SK-N-SH treated with all-trans-retinoic acid at 6 μM for 48 hours (cell line): ENCODE measurements at regions not wholly inside any gene's neighbourhood (a gene's known extent, or its start where the extent isn't known, plus 50 kb on each side); places are given as distances from the start of the nearest gene placed in this dataset.

Experiments
- ATAC-seq: fragments of 200-7000 bp; cut with Tn5 transposase; 3 replicates; pipeline ENCODE4 v1.9.1; 2020; ENCODE audit warnings: mild to moderate bottlenecking, moderate library complexity
- ARNTL ChIP-seq: fragments of 450-650 bp; formaldehyde crosslinking; IDR thresholded peaks from 2 replicates; pipeline ENCODE4 v1.5.0; 2020; ENCODE audit warnings: low read depth, mild to moderate bottlenecking, moderate library complexity, borderline replicate concordance
- BACH2 ChIP-seq: fragments of 250-450 bp; sonication (Bioruptor Pico); IDR thresholded peaks from 2 replicates; pipeline ENCODE4 v1.9.0; 2021; ENCODE audit warnings: mild to moderate bottlenecking, borderline replicate concordance
- CREB5 ChIP-seq: fragments of 250-450 bp; sonication (Bioruptor Pico); IDR thresholded peaks from 2 replicates; pipeline ENCODE4 v1.5.1; 2020; ENCODE audit warnings: low read depth, mild to moderate bottlenecking, moderate library complexity
- CSDC2 ChIP-seq: fragments of 250-450 bp; sonication (Bioruptor Pico); IDR thresholded peaks from 2 replicates; pipeline ENCODE4 v1.5.0; 2020; ENCODE audit warnings: mild to moderate bottlenecking, moderate library complexity
- CSRNP3 ChIP-seq: fragments of 250-450 bp; sonication (Bioruptor Pico); IDR thresholded peaks from 2 replicates; pipeline ENCODE4 v1.5.1; 2021; ENCODE audit warnings: mild to moderate bottlenecking, moderate library complexity
- ESRRG ChIP-seq: fragments of 250-450 bp; sonication (Bioruptor Pico); IDR thresholded peaks from 2 replicates; pipeline ENCODE4 v1.6.1; 2021; ENCODE audit warnings: mild to moderate bottlenecking
- GLIS3 ChIP-seq: fragments of 250-450 bp; sonication (Bioruptor Pico); IDR thresholded peaks from 2 replicates; pipeline ENCODE4 v1.5.0; 2020; ENCODE audit warnings: mild to moderate bottlenecking, moderate library complexity
- ISL1 ChIP-seq: fragments of 250-450 bp; sonication (Bioruptor Pico); IDR thresholded peaks from 2 replicates; pipeline ENCODE4 v2.1.2; 2022; ENCODE audit warnings: mild to moderate bottlenecking, moderate library complexity
- OSR1 ChIP-seq: fragments of 250-450 bp; sonication (Bioruptor Pico); IDR thresholded peaks from 2 replicates; pipeline ENCODE4 v1.8.0; 2022; ENCODE audit warnings: moderate library complexity, mild to moderate bottlenecking, inconsistent platforms
- PATZ1 ChIP-seq: fragments of 250-450 bp; sonication (Bioruptor Pico); IDR thresholded peaks from 2 replicates; pipeline ENCODE4 v1.8.0; 2020; ENCODE audit warnings: mild to moderate bottlenecking, moderate library complexity, borderline replicate concordance
- POU6F1 ChIP-seq: fragments of 250-450 bp; sonication (Bioruptor Pico); IDR thresholded peaks from 2 replicates; pipeline ENCODE4 v1.8.0; 2021; ENCODE audit warnings: low read depth, mild to moderate bottlenecking, moderate library complexity, borderline replicate concordance
- PPARA ChIP-seq: fragments of 250-450 bp; sonication (Bioruptor Pico); IDR thresholded peaks from 2 replicates; pipeline ENCODE4 v1.5.0; 2020; ENCODE audit warnings: mild to moderate bottlenecking, borderline replicate concordance
- RARB ChIP-seq: fragments of 250-450 bp; sonication (Bioruptor Pico); IDR thresholded peaks from 2 replicates; pipeline ENCODE4 v1.8.0; 2021; ENCODE audit warnings: mild to moderate bottlenecking, moderate library complexity
- SNAI2 ChIP-seq: fragments of 250-450 bp; sonication (Bioruptor Pico); IDR thresholded peaks from 2 replicates; pipeline ENCODE4 v1.5.0; 2020; ENCODE audit warnings: mild to moderate bottlenecking, moderate library complexity
- TCF4 ChIP-seq: fragments of 250-450 bp; sonication (Bioruptor Pico); IDR thresholded peaks from 2 replicates; pipeline ENCODE4 v1.8.0; 2021; ENCODE audit warnings: mild to moderate bottlenecking, moderate library complexity, borderline replicate concordance
- TOX ChIP-seq: fragments of 250-450 bp; sonication (Bioruptor Pico); IDR thresholded peaks from 2 replicates; pipeline ENCODE4 v1.8.0; 2021; ENCODE audit warnings: mild to moderate bottlenecking, moderate library complexity, borderline replicate concordance
- TSHZ2 ChIP-seq: fragments of 250-450 bp; sonication (Bioruptor Pico); IDR thresholded peaks from 2 replicates; pipeline ENCODE4 v1.5.0; 2020; ENCODE audit warnings: mild to moderate bottlenecking, moderate library complexity
- ZC3H10 ChIP-seq: fragments of 250-450 bp; sonication (Bioruptor Pico); IDR thresholded peaks from 2 replicates; pipeline ENCODE4 v1.5.1; 2021; ENCODE audit warnings: mild to moderate bottlenecking, moderate library complexity
- ZFP3 ChIP-seq: fragments of 250-450 bp; sonication (Bioruptor Pico); IDR thresholded peaks from 2 replicates; pipeline ENCODE4 v1.5.0; 2020; ENCODE audit warnings: mild to moderate bottlenecking, moderate library complexity
- ZFP30 ChIP-seq: fragments of 450-650 bp; formaldehyde crosslinking; IDR thresholded peaks from 2 replicates; pipeline ENCODE4 v1.5.0; 2022; ENCODE audit warnings: mild to moderate bottlenecking, moderate library complexity
- ZNF565 ChIP-seq: fragments of 450-650 bp; formaldehyde crosslinking; conservative IDR thresholded peaks from 2 replicates; pipeline ENCODE4 v1.5.0; 2020; ENCODE audit warnings: low read depth, mild to moderate bottlenecking, moderate library complexity
- ZNF70 ChIP-seq: fragments of 450-650 bp; formaldehyde crosslinking; IDR thresholded peaks from 2 replicates; pipeline ENCODE4 v1.5.0; 2020; ENCODE audit warnings: mild to moderate bottlenecking, moderate library complexity
- ZNF8 ChIP-seq: fragments of 450-650 bp; formaldehyde crosslinking; IDR thresholded peaks from 2 replicates; pipeline ENCODE4 v1.5.0; 2020; ENCODE audit warnings: mild to moderate bottlenecking, moderate library complexity

GRCh38 chr21:17414766-17415165, 98.1 kb upstream of the CXADR start:
- TF ChIP-seq TOX (CRISPR knock-in tag) (no peak), GLIS3 (no peak), ARNTL (no peak), ZFP30 (CRISPR knock-in tag) (no peak), ZC3H10 (CRISPR knock-in tag) (no peak), BACH2 (CRISPR knock-in tag) (no peak), PPARA (CRISPR knock-in tag) (no peak), ZNF565 (CRISPR knock-in tag) (no peak), ZFP3 (CRISPR knock-in tag) (no peak), TCF4 (CRISPR knock-in tag) (no peak), SNAI2 (CRISPR knock-in tag) (no peak), ESRRG (CRISPR knock-in tag) (no peak), TSHZ2 (CRISPR knock-in tag) (no peak), CSDC2 (CRISPR knock-in tag) (no peak), POU6F1 (no peak), CREB5 (CRISPR knock-in tag) (no peak), RARB (no peak), ZNF70 (no peak), ISL1 (CRISPR knock-in tag) (no peak)
- no peak for ATAC-seq

- TF ChIP-seq GLIS3 (no peak), ZNF565 (CRISPR knock-in tag) (no peak), CREB5 (CRISPR knock-in tag) (no peak), ZFP3 (CRISPR knock-in tag) (no peak), TOX (CRISPR knock-in tag) (no peak), CSRNP3 (CRISPR knock-in tag) (no peak), ZNF8 (CRISPR knock-in tag) (no peak), ZC3H10 (CRISPR knock-in tag) (no peak), OSR1 (no peak), ZFP30 (CRISPR knock-in tag) (no peak), RARB (no peak), PATZ1 (CRISPR knock-in tag) (no peak), SNAI2 (CRISPR knock-in tag) (no peak), CSDC2 (CRISPR knock-in tag) (no peak), ESRRG (CRISPR knock-in tag) (no peak), ARNTL (no peak), TSHZ2 (CRISPR knock-in tag) (no peak), TCF4 (CRISPR knock-in tag) (no peak), PPARA (CRISPR knock-in tag) (no peak), BACH2 (CRISPR knock-in tag) (no peak)
- no peak for ATAC-seq
These were observed 96.7 kb upstream of the CXADR start for GRCh38 chr21:17416139-17416538.
